Right hindlimb (tissue), 1 donor: ENCODE measurements at regions not wholly inside any gene's neighbourhood (a gene's known extent, or its start where the extent isn't known, plus 50 kb on each side); places are given as distances from the start of the nearest gene placed in this dataset.

Source experiments
- DNase-seq: peaks from one replicate; pipeline ENCODE4 v3.0.0-alpha.2; 2018

GRCh38 chr3:117131259-117131658, 421.7 kb downstream of the TUSC7 start:
- no peak for DNase-seq

- no peak for DNase-seq
Observed at GRCh38 chr3:117133066-117133465, 423.5 kb downstream of the TUSC7 start.

GRCh38 chr3:117135207-117135606, 425.6 kb downstream of the TUSC7 start:
- no peak for DNase-seq

GRCh38 chr3:117136003-117136402, 426.4 kb downstream of the TUSC7 start:
- no peak for DNase-seq

- no peak for DNase-seq
Observed at GRCh38 chr3:117137065-117137464, 427.5 kb downstream of the TUSC7 start.

- DNase-seq = no peak
Observed at GRCh38 chr3:117139681-117140080, 430.1 kb downstream of the TUSC7 start.

- no peak for DNase-seq
Observed at GRCh38 chr3:117141812-117142211, 432.2 kb downstream of the TUSC7 start.

- peak; percentile 32 for DNase-seq
Observed at GRCh38 chr3:117144853-117145252, 435.3 kb downstream of the TUSC7 start.

GRCh38 chr3:117145677-117146076, 436.1 kb downstream of the TUSC7 start:
- DNase-seq = no peak

- DNase-seq = no peak
Observed at GRCh38 chr3:117146571-117146970, 437.0 kb downstream of the TUSC7 start.

GRCh38 chr3:117149584-117149983, 440.0 kb downstream of the TUSC7 start:
- DNase-seq = no peak

- DNase-seq = no peak
Observed at GRCh38 chr3:117150628-117151027, 441.0 kb downstream of the TUSC7 start.

- no peak for DNase-seq
Observed at GRCh38 chr3:117160176-117160575, 450.6 kb downstream of the TUSC7 start.

GRCh38 chr3:117161816-117162215, 452.2 kb downstream of the TUSC7 start:
- DNase-seq = no peak

GRCh38 chr3:117165176-117165575, 455.6 kb downstream of the TUSC7 start:
- DNase-seq = no peak

- no peak for DNase-seq
Observed at GRCh38 chr3:117165601-117166051, 456.0 kb downstream of the TUSC7 start.

- no peak for DNase-seq
Observed at GRCh38 chr3:117168896-117169295, 459.3 kb downstream of the TUSC7 start.

GRCh38 chr3:117170094-117170493, 460.5 kb downstream of the TUSC7 start:
- no peak for DNase-seq

GRCh38 chr3:117171124-117171523, 461.5 kb downstream of the TUSC7 start:
- no peak for DNase-seq

- DNase-seq = no peak
Observed at GRCh38 chr3:117172426-117172825, 462.8 kb downstream of the TUSC7 start.

GRCh38 chr3:117181222-117181621, 471.6 kb downstream of the TUSC7 start:
- no peak for DNase-seq

- no peak for DNase-seq
Observed at GRCh38 chr3:117184574-117184973, 475.0 kb downstream of the TUSC7 start.

GRCh38 chr3:117191245-117191644, 481.7 kb downstream of the TUSC7 start:
- no peak for DNase-seq

GRCh38 chr3:117192888-117193287, 483.3 kb downstream of the TUSC7 start:
- DNase-seq = no peak

- no peak for DNase-seq
Observed at GRCh38 chr3:117193390-117193789, 483.8 kb downstream of the TUSC7 start.

GRCh38 chr3:117195034-117195433, 485.5 kb downstream of the TUSC7 start:
- no peak for DNase-seq
